Mesendoderm (in vitro differentiated cells): ENCODE measurements at regions not wholly inside any gene's neighbourhood (a gene's known extent, or its start where the extent isn't known, plus 50 kb on each side); places are given as distances from the start of the nearest gene placed in this dataset.

Source experiments
- DNase-seq: peaks from one replicate; pipeline ENCODE4 v3.0.0; 2013
- H2AK5ac ChIP-seq: 2 replicates; pipeline ENCODE4 v1.6.1; 2013; ENCODE audit warnings: low read length, inconsistent platforms
- H2BK120ac ChIP-seq: 2 replicates; pipeline ENCODE4 v1.6.1; 2013; ENCODE audit warnings: low read depth, mild to moderate bottlenecking, low read length, moderate library complexity, mixed read lengths
- H2BK15ac ChIP-seq: replicated peaks from 2 replicates; pipeline ENCODE4 v1.6.1; 2013; ENCODE audit warnings: low read depth, mild to moderate bottlenecking, moderate library complexity
- H2BK5ac ChIP-seq: 2 replicates; pipeline ENCODE4 v1.6.1; 2013; ENCODE audit warnings: low read length, inconsistent platforms
- H3K18ac ChIP-seq: 2 replicates; pipeline ENCODE4 v1.6.1; 2013; ENCODE audit warnings: mild to moderate bottlenecking, low read length, mixed read lengths
- H3K23ac ChIP-seq: one replicate; pipeline ENCODE4 v1.6.1; 2013; ENCODE audit warnings: low read length
- H3K27ac ChIP-seq: 2 replicates; pipeline ENCODE4 v1.5.1; 2013; ENCODE audit warnings: low read depth, mild to moderate bottlenecking, inconsistent platforms, low read length, moderate library complexity
- H3K27me3 ChIP-seq: 2 replicates; pipeline ENCODE4 v1.6.1; 2013; ENCODE audit warnings: low read length, control low read depth, mild to moderate bottlenecking, inconsistent platforms; ENCODE audit not compliant: insufficient read depth, poor library complexity
- H3K36me3 ChIP-seq: 2 replicates; pipeline ENCODE4 v1.6.1; 2013; ENCODE audit warnings: low read length, inconsistent platforms; ENCODE audit not compliant: control insufficient read depth, insufficient read depth
- H3K4ac ChIP-seq: one replicate; pipeline ENCODE4 v1.6.1; 2013; ENCODE audit warnings: low read depth, mild to moderate bottlenecking, low read length, moderate library complexity
- H3K4me1 ChIP-seq: 2 replicates; pipeline ENCODE4 v1.6.1; 2013; ENCODE audit warnings: low read depth, low read length, inconsistent platforms; ENCODE audit not compliant: control insufficient read depth
- H3K4me2 ChIP-seq: 2 replicates; pipeline ENCODE4 v1.6.1; 2013; ENCODE audit warnings: low read length
- H3K4me3 ChIP-seq: 2 replicates; pipeline ENCODE4 v1.5.1; 2013; ENCODE audit warnings: mild to moderate bottlenecking, low read length
- H3K56ac ChIP-seq: one replicate; pipeline ENCODE4 v1.6.1; 2013; ENCODE audit warnings: low read length
- H3K79me1 ChIP-seq: 2 replicates; pipeline ENCODE4 v1.6.1; 2013; ENCODE audit warnings: low read length, inconsistent platforms
- H3K79me2 ChIP-seq: 2 replicates; pipeline ENCODE4 v1.6.1; 2013; ENCODE audit warnings: mild to moderate bottlenecking, low read length; ENCODE audit not compliant: control insufficient read depth, insufficient read depth
- H3K9ac ChIP-seq: 2 replicates; pipeline ENCODE4 v1.6.1; 2013; ENCODE audit warnings: low read length, inconsistent platforms
- H4K5ac ChIP-seq: one replicate; pipeline ENCODE4 v1.6.1; 2013; ENCODE audit warnings: low read length
- H4K8ac ChIP-seq: one replicate; pipeline ENCODE4 v1.6.1; 2013; ENCODE audit warnings: low read depth, mild to moderate bottlenecking, control low read depth, low read length, moderate library complexity
- WGBS: extraction: QIAGEN DNeasy Blood & Tissue Kit; methylation state at CpG from one replicate; pipeline ENCODE4 v1.1.7; 2013; ENCODE audit warnings: low lambda C conversion rate, missing lambda C conversion rate; ENCODE audit not compliant: insufficient coverage; ENCODE audit errors: extremely low coverage; 5-methylcytosine and 5-hydroxymethylcytosine counted together

DNA sequence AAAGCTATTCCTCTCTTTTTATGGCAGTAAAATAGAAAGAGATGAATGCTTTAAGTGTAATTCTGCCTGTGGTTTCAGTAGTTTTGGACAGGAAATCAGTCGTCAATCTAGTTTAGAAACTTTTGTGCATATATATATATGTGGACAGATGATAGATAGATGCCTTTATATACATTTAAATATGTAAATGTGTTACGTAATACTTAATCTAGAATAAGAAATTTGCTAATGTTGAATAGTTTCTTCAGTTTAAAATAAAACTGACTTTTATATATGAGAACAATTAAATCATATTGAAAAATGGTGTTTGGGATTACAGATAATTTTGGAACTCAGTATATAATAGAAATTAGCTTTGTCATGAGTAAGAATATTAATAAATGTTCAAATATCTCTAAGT lies 1165.7 kb upstream of the NCAM2 start:
- WGBS: no CpG with 5 or more reads among the region's 2 CpGs

DNA sequence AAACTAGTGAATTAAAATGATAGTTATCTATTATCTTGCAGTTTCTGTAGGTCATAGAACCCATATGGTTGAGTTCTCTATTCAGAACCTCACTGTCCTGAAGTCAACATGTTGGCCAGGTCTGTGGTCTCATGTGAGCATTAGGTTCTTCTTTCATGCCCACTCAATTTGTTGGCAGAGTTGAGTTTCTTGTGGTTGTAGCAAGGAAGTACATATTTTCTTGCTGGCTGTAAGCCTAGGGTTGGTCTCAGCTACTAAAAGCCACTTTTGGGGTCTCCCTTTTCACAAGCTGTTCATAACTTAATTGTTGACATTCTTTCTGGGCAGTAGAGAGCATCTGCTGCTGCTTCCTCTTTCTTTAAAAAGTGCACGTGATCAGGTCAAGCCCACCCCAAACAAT lies 1165.1 kb upstream of the NCAM2 start:
- Histone ChIP-seq H3K36me3 (no peaks in the 10 kb centered on the region), H3K4me3 (no peak overlapping the region), H3K4me1 (no peaks in the 10 kb centered on the region), H3K23ac (no peak overlapping the region), H3K18ac (no peak overlapping the region), H4K5ac (no peak overlapping the region), H3K56ac (no peak overlapping the region), H3K9ac (no peak overlapping the region), H2AK5ac (no peak overlapping the region), H3K79me2 (no peaks in the 10 kb centered on the region), H2BK5ac (no peak overlapping the region), H3K4ac (no peak overlapping the region), H2BK15ac (no peak overlapping the region), H3K79me1 (no peaks in the 10 kb centered on the region), H2BK120ac (no peak overlapping the region), H3K27me3 (no peaks in the 10 kb centered on the region), H3K4me2 (no peak overlapping the region), H4K8ac (no peak overlapping the region), H3K27ac (no peak overlapping the region)
- WGBS: no CpG with 5 or more reads among the region's 1 CpG
- no peak for DNase-seq

More for the DNA sequence above, 1165.7 kb upstream of the NCAM2 start:
- no peaks in the 10 kb centered on the region for H3K79me1 ChIP-seq
- no peaks in the 10 kb centered on the region for H3K36me3 ChIP-seq
- no peak overlapping the region for H3K9ac ChIP-seq
- no peaks in the 10 kb centered on the region for H3K27me3 ChIP-seq
- H2BK120ac ChIP-seq: no peak overlapping the region
- H2BK5ac ChIP-seq: no peak overlapping the region
- no peak overlapping the region for H3K4ac ChIP-seq
- no peak for DNase-seq
- H3K27ac ChIP-seq: no peak overlapping the region
- H3K4me1 ChIP-seq: no peaks in the 10 kb centered on the region
- no peak overlapping the region for H3K56ac ChIP-seq
- no peak overlapping the region for H2BK15ac ChIP-seq
- H2AK5ac ChIP-seq: no peak overlapping the region
- H3K4me3 ChIP-seq: no peak overlapping the region
- no peak overlapping the region for H4K8ac ChIP-seq
- H3K23ac ChIP-seq: no peak overlapping the region
- no peak overlapping the region for H4K5ac ChIP-seq
- H3K4me2 ChIP-seq: no peak overlapping the region
- no peaks in the 10 kb centered on the region for H3K79me2 ChIP-seq
- no peak overlapping the region for H3K18ac ChIP-seq

DNA sequence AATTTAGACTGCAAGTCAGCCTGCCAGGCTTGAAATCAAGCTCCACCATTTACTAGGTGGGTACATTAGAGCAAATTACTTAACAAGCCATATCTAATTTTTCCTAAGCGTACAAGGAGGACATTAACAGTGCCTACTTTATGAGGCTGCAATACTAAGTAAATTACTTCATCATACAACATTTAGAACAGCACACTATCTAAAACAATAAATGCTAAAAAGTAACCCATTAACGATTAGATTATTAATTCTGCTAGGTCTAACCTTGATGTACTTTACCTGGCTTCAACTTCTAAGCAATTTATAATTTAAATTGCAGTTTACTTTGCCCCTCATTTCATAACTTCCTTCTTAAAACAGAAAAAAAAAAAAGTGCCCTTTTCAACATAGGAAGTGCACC lies 1155.6 kb upstream of the NCAM2 start:
- no CpG with 5 or more reads among the region's 2 CpGs for WGBS
- Histone ChIP-seq H3K56ac (no peak overlapping the region), H3K4me2 (no peak overlapping the region), H3K23ac (no peak overlapping the region), H4K8ac (no peak overlapping the region), H3K4ac (no peak overlapping the region), H4K5ac (no peak overlapping the region), H3K27me3 (no peaks in the 10 kb centered on the region), H3K9ac (no peak overlapping the region), H3K27ac (no peak overlapping the region), H2AK5ac (no peak overlapping the region), H3K4me3 (no peak overlapping the region), H3K4me1 (no peaks in the 10 kb centered on the region), H2BK5ac (no peak overlapping the region), H2BK15ac (no peak overlapping the region), H3K79me1 (no peaks in the 10 kb centered on the region), H3K79me2 (no peaks in the 10 kb centered on the region), H2BK120ac (no peak overlapping the region), H3K36me3 (no peaks in the 10 kb centered on the region), H3K18ac (no peak overlapping the region)
- no peak for DNase-seq

DNA sequence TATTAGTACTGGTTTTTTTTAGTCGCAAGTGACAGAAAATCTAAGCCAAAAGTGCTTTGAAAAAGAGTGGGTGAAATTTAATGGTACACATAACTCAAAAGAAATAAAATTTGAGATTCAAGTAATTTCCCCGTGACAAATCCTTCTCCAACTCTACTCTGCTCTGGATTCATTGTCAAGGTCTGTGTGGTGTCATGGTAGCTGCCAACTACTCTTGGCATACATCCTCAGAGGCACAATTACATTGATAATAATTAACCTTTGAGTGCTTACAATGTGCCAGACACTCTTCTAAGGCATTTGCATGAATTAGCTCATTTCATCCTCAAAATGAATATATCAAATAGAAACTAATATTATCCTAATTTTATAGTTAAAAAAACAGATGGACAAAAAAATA lies 1153.9 kb upstream of the NCAM2 start:
- no peak overlapping the region for H4K8ac ChIP-seq
- no peak overlapping the region for H3K9ac ChIP-seq
- no peaks in the 10 kb centered on the region for H3K79me1 ChIP-seq
- H4K5ac ChIP-seq: no peak overlapping the region
- no peak overlapping the region for H3K18ac ChIP-seq
- no peaks in the 10 kb centered on the region for H3K27me3 ChIP-seq
- H3K4me3 ChIP-seq: no peak overlapping the region
- H2BK120ac ChIP-seq: no peak overlapping the region
- no peaks in the 10 kb centered on the region for H3K36me3 ChIP-seq
- no peak overlapping the region for H2BK15ac ChIP-seq
- no peak overlapping the region for H3K4ac ChIP-seq
- DNase-seq: no peak
- no peak overlapping the region for H3K56ac ChIP-seq
- no CpG with 5 or more reads among the region's 2 CpGs for WGBS
- H2BK5ac ChIP-seq: no peak overlapping the region
- H3K4me2 ChIP-seq: no peak overlapping the region
- no peak overlapping the region for H2AK5ac ChIP-seq
- no peak overlapping the region for H3K23ac ChIP-seq
- no peak overlapping the region for H3K27ac ChIP-seq
- H3K4me1 ChIP-seq: no peaks in the 10 kb centered on the region
- H3K79me2 ChIP-seq: no peaks in the 10 kb centered on the region

DNA sequence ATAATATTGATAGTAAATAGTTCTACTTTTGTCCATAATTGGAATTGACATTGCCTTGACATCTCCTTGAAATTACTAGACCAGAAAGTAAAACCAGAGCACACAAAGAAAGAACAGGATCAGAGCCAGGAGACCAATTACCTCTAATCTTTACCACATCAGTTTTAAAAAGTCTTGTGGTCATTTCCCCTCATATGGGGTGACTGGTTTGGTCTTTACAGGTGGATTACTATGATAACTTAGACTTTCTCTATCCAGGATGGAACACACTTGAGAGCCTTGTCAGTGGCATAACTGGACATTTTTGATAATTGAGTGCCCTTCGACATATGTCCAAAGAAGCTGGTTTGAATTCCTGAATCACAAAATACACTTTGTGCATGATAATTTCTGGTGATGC lies 1148.1 kb upstream of the NCAM2 start:
- Histone ChIP-seq H4K5ac (no peak overlapping the region), H3K36me3 (no peaks in the 10 kb centered on the region), H3K4ac (no peak overlapping the region), H3K23ac (no peak overlapping the region), H2BK15ac (no peak overlapping the region), H3K27ac (no peak overlapping the region), H3K9ac (no peak overlapping the region), H3K79me1 (no peaks in the 10 kb centered on the region), H2AK5ac (no peak overlapping the region), H3K4me1 (no peaks in the 10 kb centered on the region), H3K18ac (no peak overlapping the region), H3K56ac (no peak overlapping the region), H4K8ac (no peak overlapping the region), H3K4me2 (no peak overlapping the region), H3K4me3 (no peak overlapping the region), H3K27me3 (no peaks in the 10 kb centered on the region), H3K79me2 (no peaks in the 10 kb centered on the region), H2BK5ac (no peak overlapping the region), H2BK120ac (no peak overlapping the region)
- no CpG with 5 or more reads among the region's 1 CpG for WGBS
- no peak for DNase-seq

DNA sequence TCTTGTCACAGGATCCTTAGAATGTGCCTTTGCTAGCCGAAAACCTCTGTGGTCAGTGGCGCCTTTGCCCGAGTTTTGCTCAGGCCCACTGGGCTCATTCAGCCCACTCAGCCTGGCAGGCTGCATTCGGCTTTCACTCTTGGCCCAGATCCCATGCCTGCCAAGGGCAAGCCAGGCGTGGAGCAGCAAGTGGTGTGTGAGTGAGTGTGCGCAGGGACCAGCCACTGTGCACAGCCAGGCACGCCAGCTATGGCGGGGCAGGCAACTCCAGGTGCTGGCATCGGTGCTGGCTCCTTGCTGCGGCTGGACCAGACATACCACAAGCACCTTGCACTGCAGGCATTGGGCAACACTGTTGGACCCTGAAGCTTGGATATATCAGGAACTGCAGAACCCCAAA lies 1145.1 kb upstream of the NCAM2 start:
- Histone ChIP-seq H3K4me3 (no peak overlapping the region), H3K9ac (no peak overlapping the region), H2BK5ac (no peak overlapping the region), H3K79me1 (no peaks in the 10 kb centered on the region), H4K5ac (no peak overlapping the region), H3K4me1 (no peaks in the 10 kb centered on the region), H3K4ac (no peak overlapping the region), H4K8ac (no peak overlapping the region), H3K27me3 (no peaks in the 10 kb centered on the region), H3K56ac (no peak overlapping the region), H2BK15ac (no peak overlapping the region), H3K4me2 (no peak overlapping the region), H3K36me3 (no peaks in the 10 kb centered on the region), H3K18ac (no peak overlapping the region), H3K27ac (no peak overlapping the region), H3K23ac (no peak overlapping the region), H3K79me2 (no peaks in the 10 kb centered on the region), H2BK120ac (no peak overlapping the region), H2AK5ac (no peak overlapping the region)
- no CpG with 5 or more reads among the region's 10 CpGs for WGBS
- DNase-seq: no peak
